ENCODE measurements at regions not wholly inside any gene's neighbourhood (a gene's known extent, or its start where the extent isn't known, plus 50 kb on each side); places are given as distances from the start of the nearest gene placed in this dataset.

DNA sequence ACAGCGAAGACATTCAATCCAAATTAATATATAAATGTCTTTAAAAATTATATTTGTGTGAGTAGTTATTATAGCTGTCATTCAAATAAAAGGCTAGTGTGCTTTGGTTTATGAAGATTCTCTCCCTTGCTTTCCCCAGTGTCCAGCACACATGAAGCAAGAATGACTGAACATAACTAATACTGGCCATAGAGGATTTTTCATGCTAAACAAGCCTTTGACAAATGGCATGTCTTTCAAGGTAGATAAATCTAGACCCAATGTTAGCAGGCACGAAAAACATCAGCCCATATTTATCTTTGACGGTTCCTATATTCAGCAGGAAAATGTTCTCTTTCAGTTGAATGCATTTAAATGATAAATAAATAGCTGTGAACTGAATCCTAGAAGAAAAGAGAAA, 1234.4 kb downstream of the EPHA7 start:
- DNase-seq (ENCODE audit: low spot score) (no peak), ATAC-seq (ENCODE audit: low FRiP score) (no peak)
- no peak for TF ChIP-seq CTCF (IDR thresholded peaks at IDR 0.05)

DNA sequence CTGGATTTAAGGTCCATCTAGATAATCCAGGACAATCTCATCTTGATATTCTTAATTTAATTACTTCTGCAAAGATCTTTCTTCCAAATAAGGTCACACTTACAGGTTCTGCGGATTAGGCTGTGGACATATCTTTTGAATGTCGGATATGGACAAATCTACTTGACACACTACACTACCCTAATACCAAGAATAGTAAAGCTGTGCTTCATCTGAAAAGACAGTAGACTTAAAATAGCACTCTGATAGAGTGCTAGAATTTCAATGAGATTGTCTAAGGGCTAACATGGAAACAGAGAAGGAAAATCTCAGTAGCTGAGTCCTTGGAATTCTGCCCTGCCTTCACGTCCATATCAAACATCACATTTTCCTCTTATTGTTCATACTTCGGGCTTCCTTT, 1238.0 kb downstream of the EPHA7 start:
- ATAC-seq (ENCODE audit: low FRiP score), result no peak
- TF ChIP-seq CTCF (IDR thresholded peaks at IDR 0.05), result no peak
- no peak for DNase-seq (ENCODE audit: low spot score)

GRCh38 chr6:92180090-92180489, 1239.3 kb downstream of the EPHA7 start:
- TF ChIP-seq CTCF (IDR thresholded peaks at IDR 0.05), result no peak
- no peak for ATAC-seq (ENCODE audit: low FRiP score)
- DNase-seq (ENCODE audit: low spot score), result no peak

DNA sequence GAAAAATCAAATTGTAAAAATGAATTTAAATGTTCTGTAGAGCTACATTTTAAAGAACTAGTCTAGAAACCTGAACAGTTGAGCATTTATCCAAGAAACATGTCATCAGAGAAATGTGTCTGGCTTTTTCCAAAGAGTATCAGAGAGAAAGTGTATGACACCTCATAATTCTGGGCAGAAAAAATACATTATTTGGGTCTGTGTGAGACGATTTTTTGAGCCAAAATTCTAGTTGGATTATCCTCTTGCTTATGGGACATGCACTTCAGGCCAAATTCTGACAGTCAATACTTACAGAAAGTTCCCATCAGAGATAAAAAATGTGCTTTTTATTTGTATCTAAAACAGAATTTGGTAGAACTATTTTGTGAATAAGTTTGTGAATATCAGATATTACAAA, 1242.7 kb downstream of the EPHA7 start:
- no peak for TF ChIP-seq CTCF (IDR thresholded peaks at IDR 0.05)
- no peak for ATAC-seq (ENCODE audit: low FRiP score)
- DNase-seq (ENCODE audit: low spot score), result no peak

DNA sequence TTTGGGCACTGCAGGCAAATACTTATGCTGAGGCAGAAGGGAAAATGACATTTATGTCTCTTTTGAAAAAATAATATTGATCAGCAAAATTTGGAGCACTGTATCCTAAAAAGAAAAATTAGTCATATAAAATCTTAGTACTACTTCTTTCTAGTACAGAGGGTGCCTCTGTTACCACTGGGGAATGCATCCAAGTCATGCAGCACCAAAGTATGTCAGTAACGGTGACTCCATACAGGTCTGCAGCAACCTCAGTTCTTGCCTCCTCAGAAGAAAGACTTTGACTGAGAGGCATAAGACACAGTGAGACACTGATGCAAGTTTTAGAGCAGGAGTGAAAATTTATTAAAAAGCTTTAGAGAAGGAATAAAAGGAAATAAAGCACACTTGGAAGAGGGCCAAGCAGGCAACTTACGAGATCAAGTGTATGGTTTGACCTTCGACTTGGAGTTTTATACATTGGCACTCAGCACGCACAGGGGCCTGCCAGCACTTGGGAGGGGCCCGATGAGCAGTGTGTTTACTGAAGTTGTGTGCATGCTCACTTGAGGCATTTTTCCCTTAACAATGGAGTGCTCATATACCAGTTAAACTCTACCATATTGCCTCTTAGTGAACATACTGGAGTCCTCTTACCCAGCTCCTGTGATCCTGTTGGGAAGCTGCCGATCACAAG, 1244.8 kb downstream of the EPHA7 start:
- no peak for TF ChIP-seq CTCF (IDR thresholded peaks at IDR 0.05)
- ATAC-seq (ENCODE audit: low FRiP score) (no peak), DNase-seq (ENCODE audit: low spot score) (no peak)

GRCh38 chr6:92169506-92169905, 1249.9 kb downstream of the EPHA7 start:
- no peak for TF ChIP-seq CTCF (IDR thresholded peaks at IDR 0.05)

GRCh38 chr6:92166666-92167065, 1252.7 kb downstream of the EPHA7 start:
- no peak for ATAC-seq (ENCODE audit: low FRiP score)

More at GRCh38 chr6:92169506-92169905, 1249.9 kb downstream of the EPHA7 start:
- DNase-seq (ENCODE audit: low spot score), result no peak
- ATAC-seq (ENCODE audit: low FRiP score), result no peak

More at GRCh38 chr6:92166666-92167065, 1252.7 kb downstream of the EPHA7 start:
- TF ChIP-seq CTCF (IDR thresholded peaks at IDR 0.05), result no peak
- DNase-seq (ENCODE audit: low spot score), result no peak
